ENCODE measurements at regions not wholly inside any gene's neighbourhood (a gene's known extent, or its start where the extent isn't known, plus 50 kb on each side); places are given as distances from the start of the nearest gene placed in this dataset.

DNA sequence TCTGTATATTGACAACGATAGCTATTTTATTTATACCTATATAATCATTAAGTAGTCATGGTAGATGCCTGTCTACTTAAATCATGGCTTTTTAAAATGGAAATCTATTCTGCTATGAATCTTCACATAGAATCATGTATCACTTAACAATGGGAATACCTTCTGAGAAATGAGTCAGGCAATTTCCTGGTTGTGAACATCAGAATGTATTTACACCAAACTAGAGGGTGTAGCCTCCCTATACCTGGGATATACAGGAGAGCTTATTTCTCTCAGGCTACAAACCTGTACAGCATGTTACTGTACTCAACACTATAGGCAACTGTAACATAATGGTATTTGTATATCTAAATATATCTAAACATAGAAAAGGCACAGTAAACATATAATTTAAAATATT is 502.3 kb downstream of the ZWINT start:
- Histone ChIP-seq H3K4ac (replicated peaks; ENCODE audit: insufficient read length, low read depth, low read length) (no peak overlapping the region), H2AFZ (ENCODE audit: low read length) (no peak overlapping the region), H3K4me3 (ENCODE audit: extremely low read depth in 1 of 4, insufficient read depth in 2 of 4, low read depth in 3 of 4, low read length in 4 of 4) (no peak overlapping the region), H2BK5ac (ENCODE audit: low read depth, low read length) (no peak overlapping the region), H3K4me1 (replicated peaks in 1 of 4; ENCODE audit: control insufficient read depth in 3 of 4, insufficient read depth in 4 of 4, low read length in 3 of 4) (no peaks in the 10 kb centered on the region; a peak in 1 of 7 replicates), H3K79me2 (ENCODE audit: control insufficient read depth in 1 of 2, insufficient read depth in 2 of 2, low read length in 2 of 2) (no peaks in the 10 kb centered on the region), H3K23ac (ENCODE audit: insufficient read length) (no peak overlapping the region), H2AK5ac (ENCODE audit: low read depth, low read length) (no peak overlapping the region), H3K9me3 (ENCODE audit: insufficient read depth in 2 of 2, low read depth in 1 of 2, low read length in 1 of 2) (peaks cover 7 to 8% of the 10 kb centered on the region in 2 experiments), H4K5ac (ENCODE audit: insufficient read length, low read depth, low read length) (no peak overlapping the region), H3K36me3 (ENCODE audit: control insufficient read depth in 2 of 4, insufficient read depth in 4 of 4, low read length in 3 of 4) (no peaks in the 10 kb centered on the region), H3K79me1 (ENCODE audit: low read depth, low read length) (no peaks in the 10 kb centered on the region), H2BK15ac (ENCODE audit: low read length) (no peak overlapping the region), H3K27ac (ENCODE audit: low read depth, low read length) (no peak overlapping the region), H3K14ac (ENCODE audit: insufficient read length) (no peak overlapping the region), H4K8ac (ENCODE audit: extremely low read depth, insufficient read depth, low read length) (no peak overlapping the region), H3K9ac (replicated peaks in 1 of 4; ENCODE audit: extremely low read depth in 1 of 4, low read depth in 3 of 4, low read length in 3 of 4) (no peak overlapping the region), H3K18ac (ENCODE audit: extremely low read depth, low read length) (no peak overlapping the region), H3K56ac (replicated peaks; ENCODE audit: insufficient read length, low read depth, low read length) (no peak overlapping the region), H2BK12ac (ENCODE audit: low read depth, low read length) (no peak overlapping the region), H3K4me2 (ENCODE audit: insufficient read depth in 1 of 2, low read depth in 2 of 2, low read length in 2 of 2) (no peak overlapping the region), H3K23me2 (ENCODE audit: low read depth, low read length) (no peaks in the 10 kb centered on the region), H2BK120ac (replicated peaks; ENCODE audit: low read depth, low read length) (no peak overlapping the region), H4K91ac (replicated peaks; ENCODE audit: insufficient read length, low read length) (no peak overlapping the region), H4K20me1 (replicated peaks in 1 of 2; ENCODE audit: control insufficient read depth in 1 of 2, insufficient read depth in 2 of 2, low read length in 2 of 2) (no peaks in the 10 kb centered on the region), H2BK20ac (ENCODE audit: low read length) (no peak overlapping the region), H3K27me3 (replicated peaks in 1 of 4; ENCODE audit: control insufficient read depth in 3 of 4, extremely low read depth in 1 of 4, insufficient read depth in 3 of 4, low read length in 3 of 4) (no peaks in the 10 kb centered on the region)
- WGBS, 2 experiments (ENCODE audit: extremely low coverage in 1 of 2, insufficient coverage in 1 of 2, insufficient read length in 1 of 2, insufficient replicate concordance in 2 of 2, low coverage in 1 of 2, low lambda C conversion rate in 2 of 2, missing lambda C conversion rate in 1 of 2), result 89% methylated on average over 1 of the region's 1 CpG; no CpG with 5 or more reads in 1 of the 2 experiments
- FAIRE-seq (no peak), DNase-seq (ENCODE audit: low read depth in 1 of 2, low spot score in 2 of 2) (no peak)
- ChIA-PET CTCF (ENCODE audit: partially characterized antibody) (interaction anchor here (0.7 to 1.5 kb wide), 2 partner anchors 30 to 1719 kb away, joined by 3 to 5 read pairs; no protein-coding TSS in a partner anchor), POLR2A (ENCODE audit: partially characterized antibody) (no interaction called here)
- TF ChIP-seq NANOG (IDR thresholded peaks at IDR 0.05; ENCODE audit: insufficient read depth, low read depth, low read length, poor library complexity, severe bottlenecking), result no peak
- no peak for TF ChIP-seq SIRT6 (IDR thresholded peaks at IDR 0.05; ENCODE audit: low read length)
- no peak for TF ChIP-seq CHD1 (IDR thresholded peaks at IDR 0.05; ENCODE audit: low read depth, low read length)
- TF ChIP-seq, protein P1, sequence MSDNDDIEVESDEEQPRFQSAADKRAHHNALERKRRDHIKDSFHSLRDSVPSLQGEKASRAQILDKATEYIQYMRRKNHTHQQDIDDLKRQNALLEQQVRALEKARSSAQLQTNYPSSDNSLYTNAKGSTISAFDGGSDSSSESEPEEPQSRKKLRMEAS (IDR thresholded peaks at IDR 0.05), result no peak
- TF ChIP-seq BRCA1 (IDR thresholded peaks at IDR 0.05; ENCODE audit: low read depth, low read length), result no peak
- TF ChIP-seq BACH1 (IDR thresholded peaks at IDR 0.05; ENCODE audit: low read length), result no peak
- TF ChIP-seq JUND (IDR thresholded peaks at IDR 0.05; ENCODE audit: low read length), result no peak
- no peak for TF ChIP-seq POLR2A (IDR thresholded peaks at IDR 0.05; ENCODE audit: control extremely low read depth in 1 of 2, low read depth in 2 of 2, low read length in 2 of 2)

Measured in H1 (cell line).